GM23338 (cell line): ENCODE measurements at regions not wholly inside any gene's neighbourhood (a gene's known extent, or its start where the extent isn't known, plus 50 kb on each side); places are given as distances from the start of the nearest gene placed in this dataset.

Experiments used
- ATAC-seq: fragments of 200-7000 bp; cut with Tn5 transposase; 3 replicates; pipeline ENCODE4 v1.9.1; 2020
- DNase-seq: peaks from one replicate; pipeline ENCODE4 v3.0.0-alpha.2; 2015; ENCODE audit warnings: low spot score
- H2AFZ ChIP-seq: fragments of 200-600 bp; sonication (generic); 2 replicates; pipeline ENCODE4 v1.8.0; 2016; ENCODE audit warnings: antibody characterized with exemption, mild to moderate bottlenecking, moderate library complexity
- H3F3A ChIP-seq: fragments of 200-600 bp; sonication (generic); replicated peaks from 2 replicates; pipeline ENCODE4 v1.8.0; 2017; ENCODE audit warnings: antibody characterized with exemption, mixed run types, low read depth
- H3K27ac ChIP-seq: fragments of 200-600 bp; sonication (generic); 2 replicates; pipeline ENCODE4 v1.6.1; 2016; ENCODE audit warnings: low read depth
- H3K27me3 ChIP-seq: fragments of 200-600 bp; sonication (generic); 2 replicates; pipeline ENCODE4 v1.8.0; 2016; ENCODE audit warnings: mild to moderate bottlenecking, mixed run types, moderate library complexity; ENCODE audit not compliant: insufficient read depth
- H3K36me3 ChIP-seq: fragments of 200-600 bp; sonication (generic); 2 replicates; pipeline ENCODE4 v1.8.0; 2016; ENCODE audit warnings: mild to moderate bottlenecking; ENCODE audit not compliant: insufficient read depth
- H3K4me1 ChIP-seq: fragments of 200-600 bp; sonication (generic); 2 replicates; pipeline ENCODE4 v1.8.0; 2016; ENCODE audit warnings: mild to moderate bottlenecking, moderate library complexity; ENCODE audit not compliant: insufficient read depth
- H3K4me2 ChIP-seq: fragments of 200-600 bp; sonication (generic); 2 replicates; pipeline ENCODE4 v1.7.1; 2017; ENCODE audit warnings: mixed run types
- H3K4me3 ChIP-seq: fragments of 200-600 bp; sonication (generic); 2 replicates; pipeline ENCODE4 v1.6.1; 2016; ENCODE audit warnings: mixed run types
- H3K79me2 ChIP-seq: fragments of 200-600 bp; sonication (generic); replicated peaks from 2 replicates; pipeline ENCODE4 v1.8.0; 2017; ENCODE audit warnings: mild to moderate bottlenecking; ENCODE audit not compliant: insufficient read depth
- H3K9me2 ChIP-seq: fragments of 200-600 bp; sonication (generic); 2 replicates; pipeline ENCODE4 v1.8.0; 2017; ENCODE audit not compliant: insufficient read depth
- H4K20me1 ChIP-seq: fragments of 200-600 bp; sonication (generic); replicated peaks from 2 replicates; pipeline ENCODE4 v1.8.0; 2017; ENCODE audit warnings: mild to moderate bottlenecking; ENCODE audit not compliant: insufficient read depth
- H3K27ac Mint-ChIP-seq: 2 replicates; pipeline ENCODE4 v1.8.0; 2020; ENCODE audit warnings: inconsistent platforms, mild to moderate bottlenecking, moderate library complexity, mixed read lengths
- H3K27me3 Mint-ChIP-seq: 3 replicates; pipeline ENCODE4 v1.8.0; 2022; ENCODE audit warnings: low read depth, mild to moderate bottlenecking, moderate library complexity, mixed read lengths, inconsistent platforms; ENCODE audit not compliant: insufficient read depth, poor library complexity
- H3K36me3 Mint-ChIP-seq: 3 replicates; pipeline ENCODE4 v1.8.0; 2021; ENCODE audit warnings: low read depth, mild to moderate bottlenecking, inconsistent platforms, moderate library complexity, mixed read lengths
- H3K4me1 Mint-ChIP-seq: 3 replicates; pipeline ENCODE4 v1.8.0; 2020; ENCODE audit warnings: mild to moderate bottlenecking, inconsistent platforms, mixed read lengths
- H3K4me3 Mint-ChIP-seq: 3 replicates; pipeline ENCODE4 v1.8.0; 2021; ENCODE audit warnings: moderate library complexity, mild to moderate bottlenecking, inconsistent platforms, mixed read lengths
- H3K9me3 Mint-ChIP-seq: 3 replicates; pipeline ENCODE4 v1.8.0; 2020; ENCODE audit warnings: moderate library complexity, mild to moderate bottlenecking, inconsistent platforms, mixed read lengths
- CTCF ChIP-seq, 2 experiments: fragments of 200-600 bp in 1 of 2; sonication (generic) in 1 of 2; conservative IDR thresholded peaks; 2 replicates each; pipeline versions ENCODE4 v1.5.1 to v1.6.1; 2016 to 2017; ENCODE audit warnings: antibody characterized with exemption in 2 of 2, low read depth in 2 of 2, mild to moderate bottlenecking in 2 of 2, moderate library complexity in 1 of 2
- EZH2 ChIP-seq: fragments of 200-600 bp; sonication (generic); IDR thresholded peaks from one replicate; pipeline ENCODE4 v1.8.0; 2017; ENCODE audit warnings: antibody characterized with exemption, mild to moderate bottlenecking, low read depth; ENCODE audit not compliant: unreplicated experiment
- JUNB ChIP-seq: IDR thresholded peaks from one replicate; pipeline ENCODE4 v1.6.1; 2016; ENCODE audit warnings: antibody characterized with exemption; ENCODE audit not compliant: unreplicated experiment
- POLR2AphosphoS5 ChIP-seq: IDR thresholded peaks from 2 replicates; pipeline ENCODE4 v1.6.1; 2016; ENCODE audit warnings: antibody characterized with exemption, low read depth
- REST ChIP-seq: IDR thresholded peaks from one replicate; pipeline ENCODE4 v1.6.1; 2018; ENCODE audit warnings: antibody characterized with exemption; ENCODE audit not compliant: unreplicated experiment
- ZNF462 ChIP-seq: fragments of 250-450 bp; sonication (Bioruptor Pico); IDR thresholded peaks from 2 replicates; pipeline ENCODE4 v1.5.0; 2020; ENCODE audit warnings: mild to moderate bottlenecking, moderate library complexity

- H3K27me3 Mint-ChIP-seq = no peaks in the 10 kb centered on the region
- no peak for ATAC-seq
- no peak overlapping the region for H3K4me3 Mint-ChIP-seq
- H3K4me1 Mint-ChIP-seq = peaks cover 5% of the 10 kb centered on the region; the same call in 2 of the 3 replicates
- no peak overlapping the region for H3K27ac Mint-ChIP-seq
- Histone ChIP-seq H4K20me1 (no peaks in the 10 kb centered on the region), H3K4me1 (no peaks in the 10 kb centered on the region; the same call in 1 of the 2 replicates), H3K79me2 (no peaks in the 10 kb centered on the region), H3K4me2 (no peak overlapping the region), H2AFZ (no peak overlapping the region), H3K27me3 (no peaks in the 10 kb centered on the region), H3K4me3 (no peak overlapping the region), H3K36me3 (no peaks in the 10 kb centered on the region), H3F3A (no peaks in the 10 kb centered on the region), H3K9me2 (no peaks in the 10 kb centered on the region), H3K27ac (no peak overlapping the region)
- no peaks in the 10 kb centered on the region for H3K9me3 Mint-ChIP-seq
- DNase-seq = no peak
- TF ChIP-seq JUNB (no peak), CTCF (conservative IDR thresholded peaks at IDR 0.05; ENCODE audit: low read depth in 2 of 2) (no peak), REST (no peak)
- no peaks in the 10 kb centered on the region for H3K36me3 Mint-ChIP-seq
These were observed 380.5 kb upstream of the NFE2L3 start for GRCh38 chr7:25771491-25771890.

GRCh38 chr7:25772802-25773201, 379.2 kb upstream of the NFE2L3 start:
- Mint-ChIP-seq H3K27ac (no peak overlapping the region), H3K9me3 (no peaks in the 10 kb centered on the region), H3K4me3 (no peak overlapping the region), H3K27me3 (no peaks in the 10 kb centered on the region), H3K36me3 (no peaks in the 10 kb centered on the region), H3K4me1 (peaks cover 8% of the 10 kb centered on the region; the same call in 2 of the 3 replicates)
- Histone ChIP-seq H3K79me2 (no peaks in the 10 kb centered on the region), H4K20me1 (no peaks in the 10 kb centered on the region), H3K27me3 (no peaks in the 10 kb centered on the region), H3K4me2 (no peak overlapping the region), H3K4me3 (no peak overlapping the region), H3F3A (no peaks in the 10 kb centered on the region), H3K9me2 (no peaks in the 10 kb centered on the region), H3K36me3 (no peaks in the 10 kb centered on the region), H2AFZ (no peak overlapping the region), H3K4me1 (no peaks in the 10 kb centered on the region; the same call in 1 of the 2 replicates), H3K27ac (no peak overlapping the region)
- ATAC-seq (no peak), DNase-seq (no peak)
- TF ChIP-seq REST = no peak
- no peak for TF ChIP-seq EZH2
- TF ChIP-seq ZNF462 (CRISPR knock-in tag) = no peak
- no peak for TF ChIP-seq POLR2AphosphoS5
